OCI-LY7 (cell line): ENCODE measurements at regions not wholly inside any gene's neighbourhood (a gene's known extent, or its start where the extent isn't known, plus 50 kb on each side); places are given as distances from the start of the nearest gene placed in this dataset.

Experiments
- EZH2phosphoT487 ChIP-seq: fragments of 200-600 bp; sonication (generic); IDR thresholded peaks from 2 replicates; pipeline ENCODE4 v1.6.1; 2018; ENCODE audit warnings: low read depth, borderline replicate concordance, mild to moderate bottlenecking, mixed run types, antibody characterized with exemption, low read length, moderate library complexity, mixed read lengths
- TF ChIP-seq, protein P1 (sequence below): fragments of 200-600 bp; sonication (generic); conservative IDR thresholded peaks from 2 replicates; pipeline ENCODE4 v1.5.1; 2014; ENCODE audit warnings: mild to moderate bottlenecking, antibody characterized with exemption, low read length, moderate library complexity, mixed read lengths

DNA sequence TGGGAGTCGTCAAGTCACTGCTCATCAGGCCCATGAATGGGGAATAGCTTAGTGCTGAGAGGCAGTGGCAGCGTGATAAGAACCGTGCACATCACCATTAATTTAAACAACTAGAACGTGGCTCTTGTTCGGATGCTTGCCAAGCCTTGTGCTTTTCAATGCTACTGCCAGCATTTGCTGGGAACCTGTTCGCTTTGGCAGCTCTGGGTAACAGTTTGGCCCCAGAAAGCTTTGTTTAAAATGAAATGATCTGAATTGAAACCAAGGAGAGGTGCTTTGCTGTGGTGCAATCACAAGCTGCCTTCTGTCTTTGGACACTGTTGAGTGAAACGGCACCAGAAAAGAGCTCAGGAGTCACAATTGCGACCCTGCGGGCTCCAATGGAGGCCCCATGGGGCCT lies 53.5 kb upstream of the OLFM4 start:
- TF ChIP-seq, protein P1, sequence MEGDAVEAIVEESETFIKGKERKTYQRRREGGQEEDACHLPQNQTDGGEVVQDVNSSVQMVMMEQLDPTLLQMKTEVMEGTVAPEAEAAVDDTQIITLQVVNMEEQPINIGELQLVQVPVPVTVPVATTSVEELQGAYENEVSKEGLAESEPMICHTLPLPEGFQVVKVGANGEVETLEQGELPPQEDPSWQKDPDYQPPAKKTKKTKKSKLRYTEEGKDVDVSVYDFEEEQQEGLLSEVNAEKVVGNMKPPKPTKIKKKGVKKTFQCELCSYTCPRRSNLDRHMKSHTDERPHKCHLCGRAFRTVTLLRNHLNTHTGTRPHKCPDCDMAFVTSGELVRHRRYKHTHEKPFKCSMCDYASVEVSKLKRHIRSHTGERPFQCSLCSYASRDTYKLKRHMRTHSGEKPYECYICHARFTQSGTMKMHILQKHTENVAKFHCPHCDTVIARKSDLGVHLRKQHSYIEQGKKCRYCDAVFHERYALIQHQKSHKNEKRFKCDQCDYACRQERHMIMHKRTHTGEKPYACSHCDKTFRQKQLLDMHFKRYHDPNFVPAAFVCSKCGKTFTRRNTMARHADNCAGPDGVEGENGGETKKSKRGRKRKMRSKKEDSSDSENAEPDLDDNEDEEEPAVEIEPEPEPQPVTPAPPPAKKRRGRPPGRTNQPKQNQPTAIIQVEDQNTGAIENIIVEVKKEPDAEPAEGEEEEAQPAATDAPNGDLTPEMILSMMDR, result no peak
- TF ChIP-seq EZH2phosphoT487, result no peak
